ENCODE measurements at regions not wholly inside any gene's neighbourhood (a gene's known extent, or its start where the extent isn't known, plus 50 kb on each side); places are given as distances from the start of the nearest gene placed in this dataset.

- DNase-seq (ENCODE audit: low read depth): no peak
- H4K20me1 ChIP-seq (ENCODE audit: insufficient read depth, low read length): no peaks in the 10 kb centered on the region
- no peak overlapping the region for H3K27ac ChIP-seq (ENCODE audit: low read depth, low read length)
- H3K27me3 ChIP-seq (ENCODE audit: insufficient read depth, low read length): no peaks in the 10 kb centered on the region
- no peaks in the 10 kb centered on the region for H3K36me3 ChIP-seq (ENCODE audit: insufficient read depth, low read length)
- H3K4me1 ChIP-seq (ENCODE audit: insufficient read depth, low read length): no peaks in the 10 kb centered on the region
- no peaks in the 10 kb centered on the region for H3K79me2 ChIP-seq (ENCODE audit: insufficient read depth, low read length)
- H2AFZ ChIP-seq (ENCODE audit: low read depth, low read length): no peak overlapping the region
- no peak for FAIRE-seq
- Mint-ChIP-seq H3K36me3 (ENCODE audit: low read depth, unreplicated experiment) (peaks cover 2% of the 10 kb centered on the region), H3K4me1 (ENCODE audit: low read depth, unreplicated experiment) (peaks cover 2% of the 10 kb centered on the region), H3K9me3 (ENCODE audit: unreplicated experiment) (peaks cover 5% of the 10 kb centered on the region), H3K27ac (ENCODE audit: unreplicated experiment) (no peak overlapping the region), H3K27me3 (ENCODE audit: low read depth, unreplicated experiment) (peaks cover 15% of the 10 kb centered on the region), H3K4me3 (ENCODE audit: unreplicated experiment) (no peak overlapping the region)
- no peak overlapping the region for H3K4me2 ChIP-seq (ENCODE audit: low read length)
- H3K9ac ChIP-seq (ENCODE audit: low read length): no peak overlapping the region
- H3K4me3 ChIP-seq (ENCODE audit: insufficient read depth, low read depth, low read length): no peak overlapping the region
- peaks cover 3% of the 10 kb centered on the region for H3K9me3 ChIP-seq (ENCODE audit: insufficient read depth, low read depth, low read length)
- TF ChIP-seq EZH2 (IDR thresholded peaks at IDR 0.05; ENCODE audit: insufficient read depth, low read length) (no peak), CTCF (IDR thresholded peaks at IDR 0.05; ENCODE audit: insufficient read depth, low read depth, low read length) (no peak)
These were observed 83.3 kb downstream of the RMI2 start for GRCh38 chr16:11428623-11428953.

DNA sequence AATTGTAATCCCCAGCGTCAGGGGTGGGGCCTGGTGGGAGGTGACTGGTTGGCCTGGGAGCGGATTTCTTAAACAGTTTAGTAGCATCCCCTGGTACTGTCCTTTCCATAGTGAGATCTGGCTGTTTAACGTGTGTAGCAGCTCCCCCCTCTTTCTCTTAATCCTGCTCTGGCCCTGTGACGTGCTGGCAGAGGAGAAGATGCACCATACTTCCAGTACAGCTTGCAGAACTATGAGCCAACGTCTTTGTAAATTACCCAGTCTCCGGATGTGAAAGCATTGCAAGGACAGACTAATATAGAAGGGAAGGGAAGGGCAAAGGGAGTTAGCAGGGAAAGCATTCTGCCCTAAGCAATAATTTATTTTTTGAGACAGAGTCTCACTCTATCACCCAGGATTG, 83.9 kb downstream of the RMI2 start:
- peaks cover 3% of the 10 kb centered on the region for H3K9me3 ChIP-seq (ENCODE audit: insufficient read depth, low read depth, low read length)
- no peak overlapping the region for H3K27ac Mint-ChIP-seq (ENCODE audit: unreplicated experiment)
- peaks cover 2% of the 10 kb centered on the region for H3K36me3 Mint-ChIP-seq (ENCODE audit: low read depth, unreplicated experiment)
- no peaks in the 10 kb centered on the region for H3K4me1 ChIP-seq (ENCODE audit: insufficient read depth, low read length)
- TF ChIP-seq EZH2 (IDR thresholded peaks at IDR 0.05; ENCODE audit: insufficient read depth, low read length): no peak
- TF ChIP-seq CTCF (IDR thresholded peaks at IDR 0.05; ENCODE audit: insufficient read depth, low read depth, low read length): no peak
- no peaks in the 10 kb centered on the region for H3K36me3 ChIP-seq (ENCODE audit: insufficient read depth, low read length)
- no peak overlapping the region for H3K4me3 Mint-ChIP-seq (ENCODE audit: unreplicated experiment)
- peaks cover 2% of the 10 kb centered on the region for H3K4me1 Mint-ChIP-seq (ENCODE audit: low read depth, unreplicated experiment)
- DNase-seq (ENCODE audit: low read depth) (no peak), FAIRE-seq (no peak)
- H3K27me3 ChIP-seq (ENCODE audit: insufficient read depth, low read length): no peaks in the 10 kb centered on the region
- no peak overlapping the region for H3K4me3 ChIP-seq (ENCODE audit: insufficient read depth, low read depth, low read length)
- H3K9ac ChIP-seq (ENCODE audit: low read length): no peak overlapping the region
- H4K20me1 ChIP-seq (ENCODE audit: insufficient read depth, low read length): no peaks in the 10 kb centered on the region
- H2AFZ ChIP-seq (ENCODE audit: low read depth, low read length): no peak overlapping the region
- H3K79me2 ChIP-seq (ENCODE audit: insufficient read depth, low read length): no peaks in the 10 kb centered on the region
- H3K27ac ChIP-seq (ENCODE audit: low read depth, low read length): no peak overlapping the region
- peaks cover 15% of the 10 kb centered on the region for H3K27me3 Mint-ChIP-seq (ENCODE audit: low read depth, unreplicated experiment)
- no peak overlapping the region for H3K4me2 ChIP-seq (ENCODE audit: low read length)
- peaks cover 5% of the 10 kb centered on the region for H3K9me3 Mint-ChIP-seq (ENCODE audit: unreplicated experiment)

- H4K20me1 ChIP-seq (ENCODE audit: insufficient read depth, low read length): no peaks in the 10 kb centered on the region
- no peak overlapping the region for H3K27ac ChIP-seq (ENCODE audit: low read depth, low read length)
- Mint-ChIP-seq H3K4me1 (ENCODE audit: low read depth, unreplicated experiment) (peaks cover 2% of the 10 kb centered on the region), H3K27ac (ENCODE audit: unreplicated experiment) (no peak overlapping the region), H3K27me3 (ENCODE audit: low read depth, unreplicated experiment) (peaks cover 12% of the 10 kb centered on the region), H3K9me3 (ENCODE audit: unreplicated experiment) (peaks cover 5% of the 10 kb centered on the region), H3K36me3 (ENCODE audit: low read depth, unreplicated experiment) (no peaks in the 10 kb centered on the region), H3K4me3 (ENCODE audit: unreplicated experiment) (no peak overlapping the region)
- no peak overlapping the region for H3K9ac ChIP-seq (ENCODE audit: low read length)
- no peaks in the 10 kb centered on the region for H3K79me2 ChIP-seq (ENCODE audit: insufficient read depth, low read length)
- FAIRE-seq (no peak), DNase-seq (ENCODE audit: low read depth) (no peak)
- no peak overlapping the region for H3K4me2 ChIP-seq (ENCODE audit: low read length)
- TF ChIP-seq EZH2 (IDR thresholded peaks at IDR 0.05; ENCODE audit: insufficient read depth, low read length): no peak
- no peak for TF ChIP-seq CTCF (IDR thresholded peaks at IDR 0.05; ENCODE audit: insufficient read depth, low read depth, low read length)
- H3K4me3 ChIP-seq (ENCODE audit: insufficient read depth, low read depth, low read length): no peak overlapping the region
- H3K9me3 ChIP-seq (ENCODE audit: insufficient read depth, low read depth, low read length): peaks cover 3% of the 10 kb centered on the region
- H2AFZ ChIP-seq (ENCODE audit: low read depth, low read length): no peak overlapping the region
- H3K4me1 ChIP-seq (ENCODE audit: insufficient read depth, low read length): no peaks in the 10 kb centered on the region
- H3K27me3 ChIP-seq (ENCODE audit: insufficient read depth, low read length): no peaks in the 10 kb centered on the region
- H3K36me3 ChIP-seq (ENCODE audit: insufficient read depth, low read length): no peaks in the 10 kb centered on the region
These were observed 84.6 kb downstream of the RMI2 start for GRCh38 chr16:11429823-11430222.

Measured in astrocyte (in vitro differentiated cells and primary cell).